ENCODE measurements at regions not wholly inside any gene's neighbourhood (a gene's known extent, or its start where the extent isn't known, plus 50 kb on each side); places are given as distances from the start of the nearest gene placed in this dataset.
A peak's percentile ranks its signal among the peaks of the same experiment; 100 is the strongest.
"Not testable (repeated sequence)": the region's sequence is repeated elsewhere in the genome, so short reads cannot be mapped to it uniquely, and the experiment has no call there.

GRCh38 chrX:39779952-39780783 lies 317.6 kb downstream of the BCOR start:
- FAIRE-seq: no peak

GRCh38 chrX:39782276-39782675 lies 315.5 kb downstream of the BCOR start:
- no peak for FAIRE-seq

DNA sequence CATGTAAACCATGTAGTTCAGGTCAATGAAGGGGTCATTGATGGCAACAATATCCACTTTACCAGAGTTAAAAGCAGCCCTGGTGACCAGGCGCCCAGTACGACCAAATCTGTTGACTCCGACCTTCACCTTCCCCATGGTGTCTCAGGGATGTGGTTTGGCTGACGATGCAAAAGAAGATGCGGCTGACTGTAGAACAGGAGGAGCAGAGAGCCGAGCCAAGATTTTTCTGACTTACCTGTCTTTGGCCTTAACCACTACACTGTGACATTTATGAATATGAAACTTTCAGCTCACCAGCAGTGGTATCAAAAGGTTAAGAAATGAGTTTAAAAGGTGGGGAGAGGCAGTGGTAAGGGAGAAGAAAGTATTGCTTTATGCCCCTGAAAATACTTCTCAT lies 309.8 kb downstream of the BCOR start:
- FAIRE-seq: no peak

DNA sequence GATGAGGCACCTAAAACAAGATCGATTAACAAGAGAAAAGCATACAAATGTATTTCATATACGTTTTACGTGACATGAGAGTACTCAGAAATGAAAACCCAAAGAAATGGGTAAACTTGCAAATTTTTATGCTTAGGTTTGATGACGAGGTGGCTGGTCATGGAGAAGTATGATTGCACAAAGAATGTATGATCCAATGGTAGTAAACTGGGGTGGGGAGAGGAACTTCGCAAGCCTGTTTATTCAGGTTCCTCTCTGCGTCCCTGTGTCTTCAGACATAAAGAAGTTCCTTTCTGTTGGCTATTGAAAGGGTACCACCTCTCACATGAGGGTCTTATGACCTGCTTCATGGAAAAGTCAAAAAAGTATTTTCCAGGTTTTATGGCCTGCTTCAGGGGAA lies 309.2 kb downstream of the BCOR start:
- FAIRE-seq: no peak

- no peak for FAIRE-seq
Observed at GRCh38 chrX:39791691-39792090, 306.1 kb downstream of the BCOR start.

GRCh38 chrX:39795605-39796004 lies 302.2 kb downstream of the BCOR start:
- FAIRE-seq: no peak

- no peak for FAIRE-seq
Observed at GRCh38 chrX:39796856-39797255, 300.9 kb downstream of the BCOR start.

DNA sequence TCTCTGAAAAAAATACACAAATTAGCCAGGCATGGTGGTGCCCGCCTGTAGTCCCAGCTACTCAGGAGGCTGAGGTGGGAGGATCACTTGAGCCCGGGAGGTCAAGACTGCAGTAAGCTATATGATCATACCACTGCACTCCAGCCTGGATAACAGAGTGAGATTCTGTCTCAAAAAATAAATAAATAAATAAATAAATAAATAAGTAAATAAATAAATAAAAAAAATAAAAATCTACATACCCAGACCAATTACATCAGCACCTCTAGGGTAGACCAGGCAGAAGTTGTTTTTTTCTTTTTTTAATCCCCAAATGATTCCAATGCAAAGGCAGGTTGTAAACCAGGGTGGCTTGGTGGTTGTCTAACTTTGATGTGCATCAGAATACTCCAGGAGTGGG lies 299.3 kb downstream of the BCOR start:
- FAIRE-seq: not testable (repeated sequence)

GRCh38 chrX:39802354-39802753 lies 295.4 kb downstream of the BCOR start:
- FAIRE-seq: no peak

DNA sequence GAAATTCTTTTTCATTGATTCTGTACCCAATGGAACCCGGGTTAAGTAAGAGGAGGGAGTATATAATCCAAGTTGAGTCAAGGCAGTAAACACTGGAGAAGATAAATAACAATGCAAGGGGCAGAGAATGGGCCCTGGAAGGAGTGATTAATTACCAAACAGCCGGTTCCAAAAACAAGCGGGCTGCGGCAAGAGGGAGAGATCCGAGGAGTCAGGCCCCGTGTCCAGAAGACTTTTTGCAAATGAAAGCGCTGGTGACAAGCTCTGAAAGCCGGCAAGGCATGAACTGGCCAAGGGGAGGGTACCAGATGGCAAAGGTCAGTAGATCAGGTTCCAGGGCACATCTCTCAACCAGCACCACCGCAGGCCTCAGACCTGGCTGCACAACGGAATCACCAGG lies 294.9 kb downstream of the BCOR start:
- no peak for FAIRE-seq

- FAIRE-seq: no peak
Observed at GRCh38 chrX:39805022-39805421, 292.7 kb downstream of the BCOR start.

- no peak for FAIRE-seq
Observed at GRCh38 chrX:39805825-39806224, 291.9 kb downstream of the BCOR start.

GRCh38 chrX:39808471-39808917 lies 289.3 kb downstream of the BCOR start:
- FAIRE-seq: no peak

DNA sequence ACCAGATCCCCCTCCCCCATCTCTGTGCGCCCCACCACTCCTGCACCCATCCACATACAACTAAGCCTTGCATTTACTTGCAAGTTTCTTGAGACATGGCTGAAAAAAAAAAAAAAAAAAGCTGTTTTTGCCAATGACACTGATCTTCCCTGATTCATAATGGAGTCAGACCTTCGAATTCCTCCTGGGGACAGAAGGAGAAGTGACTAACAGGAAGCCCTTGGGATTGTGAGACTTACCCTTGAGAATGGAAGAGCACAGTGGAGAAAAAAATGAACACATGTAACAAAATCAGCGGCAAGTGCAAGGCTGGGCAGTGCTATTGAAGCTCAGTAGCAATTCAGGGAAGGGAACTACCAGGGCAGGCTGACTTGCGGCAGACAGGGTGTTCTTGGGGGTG lies 288.4 kb downstream of the BCOR start:
- no peak for FAIRE-seq

- no peak for FAIRE-seq
Observed at GRCh38 chrX:39810901-39811300, 286.9 kb downstream of the BCOR start.

- no peak for FAIRE-seq
Observed at GRCh38 chrX:39811376-39811775, 286.4 kb downstream of the BCOR start.

GRCh38 chrX:39813631-39814277 lies 284.0 kb downstream of the BCOR start:
- FAIRE-seq: no peak

GRCh38 chrX:39814391-39814790 lies 283.4 kb downstream of the BCOR start:
- FAIRE-seq: peak; percentile 88

- FAIRE-seq: no peak
Observed at GRCh38 chrX:39815631-39816030, 282.1 kb downstream of the BCOR start.

- FAIRE-seq: no peak
Observed at GRCh38 chrX:39816871-39817731, 280.7 kb downstream of the BCOR start.

DNA sequence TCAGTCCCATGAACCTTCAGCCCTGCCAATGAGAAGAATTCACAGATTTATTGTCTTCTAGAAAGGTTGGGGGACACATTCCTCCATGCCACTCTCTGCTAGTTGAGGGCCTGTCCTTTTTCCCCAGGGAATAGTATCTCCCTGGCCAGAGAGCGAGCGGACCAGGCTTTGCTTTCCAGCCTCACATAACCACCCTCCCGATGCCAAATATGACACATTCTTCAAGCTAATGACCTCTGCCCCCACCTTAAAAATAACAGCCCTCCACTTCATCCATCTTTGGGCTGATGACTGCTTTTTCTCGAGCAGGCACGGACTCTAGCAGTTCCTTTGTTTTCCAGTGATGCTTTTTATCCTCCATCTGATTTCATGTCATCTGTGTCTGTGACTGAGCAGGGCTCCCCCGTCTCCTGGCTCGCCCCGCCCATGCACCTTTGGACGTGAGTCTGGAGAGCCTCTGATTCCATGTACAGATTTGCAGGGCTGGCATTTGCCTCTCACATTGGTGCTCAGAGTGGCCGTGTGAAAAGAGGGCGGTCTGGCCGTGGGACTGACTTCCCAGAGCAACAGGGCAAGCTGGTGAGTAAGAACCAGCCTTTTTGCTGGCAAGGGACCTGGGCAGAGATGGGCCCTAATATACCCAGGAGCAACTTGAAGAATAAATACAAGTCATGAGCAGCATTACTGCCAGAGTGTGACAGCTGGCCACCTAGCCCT lies 279.8 kb downstream of the BCOR start:
- FAIRE-seq: no peak

DNA sequence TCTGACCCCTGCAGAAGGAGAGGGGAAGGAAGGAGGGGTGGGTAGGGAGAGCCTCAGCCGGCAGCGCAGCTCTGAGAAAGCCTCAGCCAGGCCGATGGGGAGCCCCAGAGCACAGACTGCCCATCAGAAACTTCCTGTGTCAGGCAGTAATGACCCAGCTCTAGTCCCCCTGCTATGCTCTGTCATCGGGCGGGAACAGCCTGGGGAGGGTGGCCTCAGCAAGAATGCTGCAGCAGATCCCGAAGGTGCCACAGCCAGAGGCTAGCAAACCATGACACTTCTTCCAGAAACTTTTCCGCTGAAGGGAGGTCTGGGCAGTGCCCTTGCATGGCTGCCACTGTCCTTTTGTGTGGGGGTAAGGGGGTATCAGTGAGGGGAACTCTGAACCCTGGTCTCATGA lies 279.0 kb downstream of the BCOR start:
- FAIRE-seq: no peak
